NT2/D1 (cell line): ENCODE measurements at regions not wholly inside any gene's neighbourhood (a gene's known extent, or its start where the extent isn't known, plus 50 kb on each side); places are given as distances from the start of the nearest gene placed in this dataset.

ENCODE experiments used
- SUZ12 ChIP-seq: IDR thresholded peaks from 2 replicates; pipeline ENCODE4 v1.6.1; 2011; ENCODE audit not compliant: insufficient read length, insufficient read depth; ENCODE audit errors: extremely low read depth
- YY1 ChIP-seq: IDR thresholded peaks from 2 replicates; pipeline ENCODE4 v1.6.1; 2011; ENCODE audit not compliant: insufficient read length, insufficient read depth

- TF ChIP-seq YY1 (no peak), SUZ12 (no peak)
These were observed 83.6 kb downstream of the PPP1R2C start for GRCh38 chrX:42694260-42694815.
